NCI-H1436 (cell line): ENCODE measurements at regions not wholly inside any gene's neighbourhood (a gene's known extent, or its start where the extent isn't known, plus 50 kb on each side); places are given as distances from the start of the nearest gene placed in this dataset.

ENCODE experiments used
- DNase-seq: peaks from one replicate; lab custom pipeline; 2025; lab: John Stamatoyannopoulos, UW

- peak; percentile 5 for DNase-seq
These were observed 455.0 kb upstream of the GJE1 start for GRCh38 chr6:141677598-141678211.

- DNase-seq = no peak
These were observed 456.8 kb upstream of the GJE1 start for GRCh38 chr6:141675957-141676356.

GRCh38 chr6:141669141-141669540 lies 463.6 kb upstream of the GJE1 start:
- DNase-seq = no peak

GRCh38 chr6:141667580-141668309 lies 465.0 kb upstream of the GJE1 start:
- no peak for DNase-seq

GRCh38 chr6:141666187-141666586 lies 466.5 kb upstream of the GJE1 start:
- DNase-seq = no peak

- DNase-seq = no peak
These were observed 468.0 kb upstream of the GJE1 start for GRCh38 chr6:141664744-141665143.

- DNase-seq = no peak
These were observed 473.1 kb upstream of the GJE1 start for GRCh38 chr6:141659582-141659981.

GRCh38 chr6:141658696-141659095 lies 474.0 kb upstream of the GJE1 start:
- no peak for DNase-seq

- DNase-seq = no peak
These were observed 474.9 kb upstream of the GJE1 start for GRCh38 chr6:141657812-141658211.

GRCh38 chr6:141653590-141653989 lies 479.1 kb upstream of the GJE1 start:
- DNase-seq = no peak

GRCh38 chr6:141641951-141642350 lies 490.8 kb upstream of the GJE1 start:
- DNase-seq = no peak

- no peak for DNase-seq
These were observed 491.3 kb upstream of the GJE1 start for GRCh38 chr6:141641406-141641805.

GRCh38 chr6:141635621-141636020 lies 497.1 kb upstream of the GJE1 start:
- no peak for DNase-seq

GRCh38 chr6:141634269-141634668 lies 498.5 kb upstream of the GJE1 start:
- no peak for DNase-seq

- no peak for DNase-seq
These were observed 508.4 kb upstream of the GJE1 start for GRCh38 chr6:141624301-141624700.

- DNase-seq = no peak
These were observed 514.5 kb upstream of the GJE1 start for GRCh38 chr6:141618180-141618581.

- no peak for DNase-seq
These were observed 522.0 kb upstream of the GJE1 start for GRCh38 chr6:141610741-141611140.

GRCh38 chr6:141607956-141608355 lies 524.8 kb upstream of the GJE1 start:
- no peak for DNase-seq

GRCh38 chr6:141598487-141598886 lies 534.2 kb upstream of the GJE1 start:
- no peak for DNase-seq

- DNase-seq = no peak
These were observed 537.9 kb upstream of the GJE1 start for GRCh38 chr6:141594874-141595273.

GRCh38 chr6:141593311-141593710 lies 539.4 kb upstream of the GJE1 start:
- DNase-seq = no peak

GRCh38 chr6:141587482-141588266 lies 545.1 kb upstream of the GJE1 start:
- DNase-seq = no peak

GRCh38 chr6:141580988-141581552 lies 551.7 kb upstream of the GJE1 start:
- no peak for DNase-seq
